ELR (cell line): ENCODE measurements at regions not wholly inside any gene's neighbourhood (a gene's known extent, or its start where the extent isn't known, plus 50 kb on each side); places are given as distances from the start of the nearest gene placed in this dataset.

ENCODE experiments used
- DNase-seq: peaks from one replicate; pipeline ENCODE4 v3.0.0-alpha.2; 2015; ENCODE audit warnings: low read depth

GRCh38 chr9:87086221-87086818 lies 139.0 kb upstream of the GAS1 start:
- no peak for DNase-seq

GRCh38 chr9:87087197-87087596 lies 139.9 kb upstream of the GAS1 start:
- no peak for DNase-seq

GRCh38 chr9:87088192-87088591 lies 140.9 kb upstream of the GAS1 start:
- DNase-seq, result no peak

GRCh38 chr9:87088621-87089365 lies 141.5 kb upstream of the GAS1 start:
- DNase-seq, result no peak

GRCh38 chr9:87089506-87089905 lies 142.2 kb upstream of the GAS1 start:
- DNase-seq, result no peak

- no peak for DNase-seq
These were observed 142.6 kb upstream of the GAS1 start for GRCh38 chr9:87089929-87090328.

- DNase-seq, result no peak
These were observed 146.5 kb upstream of the GAS1 start for GRCh38 chr9:87093777-87094176.

GRCh38 chr9:87095951-87096350 lies 148.6 kb upstream of the GAS1 start:
- DNase-seq, result no peak

- DNase-seq, result no peak
These were observed 149.2 kb upstream of the GAS1 start for GRCh38 chr9:87096506-87096905.

GRCh38 chr9:87097238-87097637 lies 149.9 kb upstream of the GAS1 start:
- DNase-seq, result no peak

GRCh38 chr9:87099407-87099806 lies 152.1 kb upstream of the GAS1 start:
- DNase-seq, result no peak

GRCh38 chr9:87100001-87100400 lies 152.7 kb upstream of the GAS1 start:
- DNase-seq, result no peak

- DNase-seq, result no peak
These were observed 154.8 kb upstream of the GAS1 start for GRCh38 chr9:87102126-87102525.

GRCh38 chr9:87107072-87107471 lies 159.8 kb upstream of the GAS1 start:
- DNase-seq, result peak; percentile 17

GRCh38 chr9:87108661-87109060 lies 161.4 kb upstream of the GAS1 start:
- DNase-seq, result no peak

- peak; percentile 4 for DNase-seq
These were observed 161.9 kb upstream of the GAS1 start for GRCh38 chr9:87109231-87109631.

- DNase-seq, result no peak
These were observed 162.5 kb upstream of the GAS1 start for GRCh38 chr9:87109851-87110250.

GRCh38 chr9:87111010-87111409 lies 163.7 kb upstream of the GAS1 start:
- DNase-seq, result no peak

- DNase-seq, result peak; percentile 3
These were observed 165.3 kb upstream of the GAS1 start for GRCh38 chr9:87112656-87113055.

GRCh38 chr9:87113874-87114273 lies 166.6 kb upstream of the GAS1 start:
- peak; percentile 12 for DNase-seq

- no peak for DNase-seq
These were observed 168.5 kb upstream of the GAS1 start for GRCh38 chr9:87115785-87116184.

- DNase-seq, result no peak
These were observed 169.2 kb upstream of the GAS1 start for GRCh38 chr9:87116492-87116891.

GRCh38 chr9:87118594-87118993 lies 171.3 kb upstream of the GAS1 start:
- no peak for DNase-seq

- DNase-seq, result peak; percentile 27
These were observed 172.1 kb upstream of the GAS1 start for GRCh38 chr9:87119328-87119881.
